GM21576 (cell line): ENCODE measurements at regions not wholly inside any gene's neighbourhood (a gene's known extent, or its start where the extent isn't known, plus 50 kb on each side); places are given as distances from the start of the nearest gene placed in this dataset.
"Not testable (repeated sequence)": the region's sequence is repeated elsewhere in the genome, so short reads cannot be mapped to it uniquely, and the experiment has no call there.

Experiments
- ATAC-seq: cut with Tn5 transposase; IDR thresholded peaks from one replicate; pipeline ENCODE4 v1.9.1; 2021; ENCODE audit warnings: mild to moderate bottlenecking, moderate library complexity; ENCODE audit not compliant: unreplicated experiment

DNA sequence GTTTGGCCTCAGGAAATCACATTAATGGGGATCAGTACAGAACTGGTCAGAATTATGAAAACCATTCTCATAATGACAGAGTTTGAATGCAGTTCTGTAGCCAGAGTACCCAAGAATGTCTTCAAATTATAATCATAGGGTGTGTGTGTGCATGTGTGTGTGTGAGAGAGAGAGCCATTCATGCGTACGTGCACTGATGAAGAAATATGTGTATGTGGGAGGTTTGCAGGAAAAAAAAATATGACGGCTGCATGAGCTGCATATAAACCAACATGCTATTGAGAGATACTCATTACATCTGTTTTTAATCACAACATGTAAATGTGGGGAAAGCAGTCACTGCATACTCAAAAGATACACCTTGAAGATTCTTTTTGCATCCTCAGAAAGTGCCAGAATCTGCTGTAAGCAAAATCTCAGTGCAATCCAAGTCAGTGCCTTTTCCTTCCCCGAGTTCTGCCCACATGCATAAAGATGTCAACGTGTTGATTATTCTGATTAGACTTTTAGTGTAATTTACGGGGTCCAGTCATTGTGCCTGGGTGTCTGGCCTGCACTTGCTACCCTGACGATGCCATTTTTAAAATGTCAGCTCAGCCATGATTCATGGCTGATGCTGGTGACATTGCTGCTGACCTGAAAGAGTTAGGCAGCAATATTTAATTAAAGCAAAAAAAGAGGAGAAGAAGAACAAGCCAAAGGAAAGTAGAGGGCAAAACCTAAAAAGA, 378.7 kb upstream of the ZFHX3 start:
- no peak for ATAC-seq

DNA sequence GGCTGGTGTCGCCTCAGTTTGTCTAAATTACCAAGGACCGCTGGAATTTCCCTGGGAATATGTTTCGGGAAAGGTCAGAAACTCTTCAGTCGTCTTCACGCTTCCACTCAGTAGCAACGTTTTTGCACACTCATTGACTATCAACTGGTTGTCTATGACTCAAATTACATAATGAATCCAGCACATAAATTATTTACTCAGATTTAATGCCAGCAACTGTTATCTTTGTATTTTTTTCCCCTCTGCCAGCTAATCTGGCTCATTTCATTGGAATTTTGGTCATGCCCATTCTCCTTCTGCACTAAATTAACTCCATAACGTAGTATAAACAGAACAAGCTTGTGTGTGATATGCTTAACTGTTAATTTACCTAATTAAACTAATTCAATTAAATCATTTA, 372.7 kb upstream of the ZFHX3 start:
- no peak for ATAC-seq

DNA sequence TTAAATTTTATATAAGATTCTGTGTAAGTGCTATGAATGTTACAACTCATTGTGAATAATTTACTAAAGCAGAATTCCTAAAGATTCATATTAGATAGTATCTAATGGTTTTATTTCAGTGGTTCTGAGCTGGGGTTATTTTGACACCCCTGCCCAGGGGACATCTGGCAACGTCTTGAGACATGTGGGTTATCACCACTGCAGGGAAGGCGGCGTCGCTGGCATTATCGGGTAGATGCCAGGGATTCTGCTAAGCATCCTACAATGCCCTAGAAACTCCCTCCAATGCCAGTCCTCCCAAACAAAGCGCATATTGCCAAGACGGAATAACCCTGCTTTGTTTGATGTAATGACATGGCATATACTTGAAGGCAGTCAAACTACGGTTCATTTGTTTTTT, 372.3 kb upstream of the ZFHX3 start:
- ATAC-seq = no peak

DNA sequence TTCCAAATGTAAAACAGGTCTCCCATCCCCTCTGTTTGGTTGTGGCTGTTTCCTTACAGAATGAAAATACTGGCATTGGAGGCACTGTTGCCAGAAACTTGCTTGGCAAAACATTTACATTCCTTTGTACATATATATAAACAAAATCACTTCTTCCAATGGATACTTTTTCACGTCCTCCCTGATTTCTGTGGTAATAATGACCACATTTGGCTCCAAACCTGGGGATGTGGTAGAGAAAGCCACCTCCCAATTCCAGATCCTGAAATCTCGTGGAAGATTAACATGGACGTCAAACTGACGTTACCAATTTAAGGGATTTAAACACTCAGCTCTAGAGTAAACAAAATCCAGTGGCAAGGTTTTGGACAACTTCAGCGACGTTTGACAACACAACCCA, 370.8 kb upstream of the ZFHX3 start:
- ATAC-seq = no peak

DNA sequence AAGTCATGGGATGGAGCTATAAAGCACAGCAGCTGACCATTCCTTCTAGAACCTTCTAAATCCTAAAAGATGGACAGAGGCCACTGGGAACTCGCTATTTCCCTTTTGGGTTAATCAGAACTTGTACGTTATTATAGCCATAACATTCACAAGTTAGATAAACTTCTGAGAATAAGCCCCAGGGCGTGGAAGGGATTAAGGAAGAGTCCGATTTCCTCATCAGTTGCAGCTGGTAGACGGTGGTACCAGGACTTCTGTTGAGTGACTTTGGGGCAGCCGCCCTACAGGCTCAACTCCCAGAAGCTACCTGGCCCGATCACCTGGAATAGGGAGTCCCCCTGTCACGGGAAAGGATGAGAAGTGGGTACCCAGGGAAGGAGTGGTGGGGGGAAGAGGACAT, 370.1 kb upstream of the ZFHX3 start:
- ATAC-seq = no peak

DNA sequence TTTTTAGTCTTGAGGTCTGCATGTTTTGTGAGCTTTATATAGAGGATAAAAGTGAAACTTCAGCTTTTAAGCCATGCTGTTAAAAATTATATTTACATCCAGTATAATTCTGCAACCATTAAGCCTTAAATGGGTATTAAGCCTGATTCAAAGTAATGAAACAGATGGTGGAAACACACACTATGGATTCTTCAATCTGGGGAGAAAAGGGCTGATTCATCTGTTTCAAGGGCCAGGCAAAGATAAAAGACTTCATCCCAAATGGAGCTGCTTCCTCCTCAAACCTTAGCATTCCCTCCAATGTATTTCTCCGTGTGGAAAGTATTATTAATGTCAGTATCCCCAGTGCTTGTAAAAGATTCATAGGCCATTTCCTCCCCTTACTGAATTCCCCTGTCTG, 367.4 kb upstream of the ZFHX3 start:
- no peak for ATAC-seq

DNA sequence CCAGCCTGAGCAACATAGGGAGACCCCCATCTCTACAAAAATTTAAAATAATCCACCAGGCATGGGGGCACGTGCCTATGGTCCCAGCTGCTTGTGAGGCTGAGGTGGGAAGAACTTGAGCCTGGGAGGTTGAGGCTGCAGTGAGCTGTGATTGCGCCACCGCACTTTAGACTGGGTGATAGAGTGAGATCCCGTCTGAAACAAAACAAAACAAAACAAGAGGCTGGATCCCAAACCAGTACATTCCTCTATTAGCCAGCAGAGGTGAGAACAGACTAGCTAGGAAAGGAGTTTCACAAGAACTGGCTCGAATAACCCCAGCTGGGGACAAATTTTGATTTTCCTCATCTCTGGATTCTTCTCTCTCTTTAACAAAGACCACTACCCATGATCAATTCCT, 366.7 kb upstream of the ZFHX3 start:
- no peak for ATAC-seq

DNA sequence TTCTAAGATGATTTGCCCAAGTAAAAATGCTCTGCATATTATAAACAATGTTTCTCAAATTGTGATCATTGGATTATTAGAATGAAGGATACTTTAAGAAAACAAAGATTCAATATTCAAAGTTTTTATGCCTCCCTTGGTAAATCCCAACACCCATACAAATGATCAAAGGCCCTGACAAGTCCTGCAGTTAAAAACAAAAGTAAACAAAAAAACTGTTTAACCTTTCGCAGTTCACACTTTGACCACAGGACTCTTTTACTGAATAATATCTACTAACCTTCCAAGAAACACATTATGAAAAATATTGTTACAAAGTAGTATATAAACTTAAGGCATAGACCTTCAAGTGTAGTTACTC, 365.9 kb upstream of the ZFHX3 start:
- ATAC-seq = no peak

DNA sequence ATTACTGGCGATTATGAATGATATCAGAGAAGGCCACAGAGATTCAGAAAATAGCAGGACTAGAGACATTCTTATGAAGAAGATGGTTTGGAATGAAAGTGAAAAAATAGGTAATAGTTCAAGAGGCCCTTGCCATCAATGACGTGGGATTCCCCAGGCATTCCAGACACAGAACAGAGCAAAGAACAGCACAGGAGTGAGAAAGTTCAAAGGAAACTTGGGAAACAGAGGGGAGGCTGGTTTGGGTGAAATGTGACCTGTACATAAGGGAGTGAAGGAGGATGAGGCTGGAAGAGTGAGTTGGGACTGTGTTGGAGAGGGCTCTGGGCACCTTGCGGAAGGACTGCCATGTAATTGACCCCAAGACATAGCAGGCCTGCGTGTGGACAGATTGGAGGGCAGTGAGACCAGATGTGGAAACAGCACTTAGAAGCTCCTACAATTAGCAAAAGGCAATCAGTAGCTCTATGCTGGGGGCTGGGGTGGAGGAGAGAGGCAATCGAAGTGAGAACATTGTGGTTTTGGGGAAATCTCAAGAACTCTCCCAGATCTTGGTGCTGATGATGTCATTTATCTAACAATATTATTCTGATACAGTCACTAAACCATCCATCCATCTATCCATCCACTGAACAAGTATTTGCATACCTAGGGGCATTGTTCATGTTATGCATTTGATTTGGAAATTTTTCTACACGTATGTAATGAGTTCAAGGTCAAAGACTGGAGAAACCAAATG, 365.3 kb upstream of the ZFHX3 start:
- ATAC-seq = no peak

DNA sequence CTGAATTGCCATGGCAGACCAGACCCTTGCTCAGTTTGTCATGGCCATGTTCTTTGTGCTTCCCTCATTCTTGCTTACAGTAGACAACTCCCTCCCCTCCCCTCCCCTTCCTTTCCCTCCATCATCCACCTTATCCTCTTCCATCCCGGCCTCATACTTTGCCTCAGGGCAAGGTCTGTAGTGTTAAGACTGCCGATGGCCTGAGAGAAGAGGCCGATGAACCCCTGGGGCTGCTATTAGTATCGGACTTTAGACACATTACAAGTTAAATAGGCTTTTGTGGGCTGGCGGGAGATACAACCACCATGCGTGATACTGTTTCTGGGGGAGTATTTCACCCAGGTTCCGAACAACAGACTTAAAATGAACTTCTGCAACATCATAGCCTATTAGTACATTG, 364.5 kb upstream of the ZFHX3 start:
- ATAC-seq = no peak

DNA sequence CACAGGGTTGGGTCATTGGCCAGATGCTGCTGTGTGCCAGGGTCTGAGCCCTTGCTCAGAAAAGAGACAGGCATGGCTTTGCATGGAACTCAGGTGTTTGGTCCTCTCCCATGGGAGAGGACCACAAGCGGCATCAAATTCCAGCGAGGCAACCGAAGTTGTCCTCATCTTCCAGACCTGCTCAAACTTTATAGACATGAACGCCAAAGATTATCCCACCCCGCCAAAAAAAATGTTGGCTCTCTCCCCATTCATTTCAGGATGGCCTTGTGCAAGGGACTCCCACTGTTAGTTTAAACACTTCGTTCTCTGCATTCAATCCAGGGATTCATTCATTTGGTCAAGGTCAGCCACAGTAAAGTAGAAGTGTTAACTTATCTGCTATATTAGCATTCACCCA, 360.8 kb upstream of the ZFHX3 start:
- ATAC-seq = no peak

DNA sequence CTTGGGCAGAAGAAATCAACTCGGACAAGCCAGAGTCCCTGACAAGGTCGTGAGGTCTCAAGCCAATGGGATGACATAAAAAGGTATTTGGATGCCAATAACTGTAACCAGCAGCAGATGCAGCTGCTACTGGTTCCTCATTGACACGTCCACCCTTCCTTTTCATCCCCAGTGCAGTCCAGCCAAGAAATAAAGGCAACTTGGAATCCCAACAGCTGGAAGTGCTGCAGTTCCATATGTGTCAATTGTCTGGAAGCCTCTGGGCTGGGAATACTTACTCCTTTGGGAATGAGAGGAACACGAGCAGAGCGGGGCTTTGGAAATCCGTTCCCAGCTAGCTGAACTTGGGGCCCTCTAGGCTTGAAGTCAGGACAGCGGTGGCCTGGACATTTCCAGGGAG, 360.4 kb upstream of the ZFHX3 start:
- no peak for ATAC-seq

DNA sequence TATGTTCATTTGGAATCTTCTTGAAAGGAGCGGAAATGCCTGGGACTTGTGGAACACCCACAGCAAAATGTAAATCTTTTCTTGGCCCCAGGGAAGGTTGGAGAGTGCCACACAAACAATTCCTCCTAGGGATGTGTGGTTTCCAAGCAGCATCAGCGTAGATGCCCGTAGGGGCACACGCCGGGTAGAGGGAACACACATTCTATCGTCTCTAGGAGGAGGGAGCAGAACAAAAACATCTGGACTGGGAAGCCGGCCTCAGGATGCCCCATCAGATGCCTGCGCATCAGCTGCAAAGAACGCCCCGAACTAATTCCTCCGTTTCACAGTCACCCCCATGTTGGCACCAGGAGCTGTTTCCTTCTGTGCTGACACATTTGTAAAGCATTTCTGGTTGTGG, 357.9 kb upstream of the ZFHX3 start:
- no peak for ATAC-seq

DNA sequence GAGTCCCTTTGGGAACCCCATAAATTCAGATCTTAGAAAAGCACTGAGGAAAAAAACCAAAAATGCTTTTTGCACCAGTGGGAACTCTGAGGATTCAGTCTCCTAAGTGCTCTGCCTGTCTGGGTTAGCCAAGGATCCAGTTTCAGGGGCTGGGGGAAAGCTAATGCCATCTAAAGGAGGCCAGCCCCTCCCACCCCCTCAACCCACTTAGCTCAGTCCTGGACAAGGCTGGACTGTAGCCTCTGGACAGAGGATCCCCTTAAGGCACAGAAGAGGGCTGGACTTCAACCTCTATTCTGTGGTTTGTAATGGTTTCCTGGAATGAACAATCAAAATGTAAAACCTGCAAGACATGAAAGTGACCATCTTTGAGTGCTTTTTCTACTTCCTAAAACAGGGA, 356.1 kb upstream of the ZFHX3 start:
- no peak for ATAC-seq

DNA sequence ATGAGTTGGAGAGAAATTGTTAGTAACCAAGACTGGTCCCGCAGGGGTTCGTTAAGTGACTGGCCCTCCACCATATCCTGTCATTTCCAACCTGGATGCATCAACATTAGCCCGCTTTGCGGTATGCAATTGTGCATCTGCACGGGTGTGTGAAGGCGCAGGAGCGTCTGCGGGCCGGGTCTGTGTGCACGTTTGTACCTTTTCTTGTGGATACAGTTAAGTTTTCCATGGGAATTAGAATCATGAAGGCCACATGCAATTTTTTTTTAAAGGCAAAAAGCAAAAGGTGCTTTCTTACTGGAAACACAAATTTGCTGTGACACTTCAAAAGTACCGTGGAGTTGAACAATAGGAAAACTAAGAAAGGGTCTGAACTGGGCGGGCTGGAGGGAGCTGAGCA, 355.4 kb upstream of the ZFHX3 start:
- no peak for ATAC-seq

DNA sequence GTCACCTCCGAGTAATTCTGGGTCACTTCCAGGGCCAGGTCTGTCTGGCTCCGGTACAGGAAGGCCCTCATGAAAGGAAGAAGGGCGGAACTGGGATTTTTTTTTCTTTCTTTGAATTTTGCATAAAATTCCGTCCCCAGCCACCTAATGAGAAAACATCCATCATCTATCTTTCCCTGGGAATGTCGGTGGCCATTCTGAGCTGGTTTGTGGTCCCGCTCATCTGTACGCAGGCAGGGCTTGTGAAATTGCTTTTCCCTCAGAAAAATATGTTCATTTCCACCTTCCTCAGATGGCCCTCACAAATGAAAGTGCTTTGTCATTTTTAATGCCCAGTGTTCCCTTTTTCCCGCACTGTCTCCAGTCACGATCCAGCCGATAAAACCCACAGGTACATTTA, 353.0 kb upstream of the ZFHX3 start:
- no peak for ATAC-seq

DNA sequence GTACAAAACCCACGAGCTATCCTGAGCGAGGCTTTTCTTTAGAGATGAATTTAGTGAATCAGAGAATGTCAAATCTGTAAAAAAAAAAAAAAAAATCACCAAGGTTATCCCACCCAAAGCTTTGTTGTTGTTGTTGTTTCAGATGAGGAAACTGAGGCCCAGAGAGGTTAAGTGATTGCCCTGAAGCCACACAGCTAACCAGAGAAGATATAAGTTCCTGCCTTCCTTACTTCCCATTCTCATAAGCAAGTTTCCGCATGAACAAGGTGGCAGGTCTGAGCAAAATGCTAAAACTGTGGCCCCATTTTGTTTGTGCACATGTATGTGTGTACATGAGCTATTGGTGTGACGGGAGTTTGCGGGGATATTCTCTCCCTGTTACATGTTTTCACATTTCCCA, 352.1 kb upstream of the ZFHX3 start:
- no peak for ATAC-seq

DNA sequence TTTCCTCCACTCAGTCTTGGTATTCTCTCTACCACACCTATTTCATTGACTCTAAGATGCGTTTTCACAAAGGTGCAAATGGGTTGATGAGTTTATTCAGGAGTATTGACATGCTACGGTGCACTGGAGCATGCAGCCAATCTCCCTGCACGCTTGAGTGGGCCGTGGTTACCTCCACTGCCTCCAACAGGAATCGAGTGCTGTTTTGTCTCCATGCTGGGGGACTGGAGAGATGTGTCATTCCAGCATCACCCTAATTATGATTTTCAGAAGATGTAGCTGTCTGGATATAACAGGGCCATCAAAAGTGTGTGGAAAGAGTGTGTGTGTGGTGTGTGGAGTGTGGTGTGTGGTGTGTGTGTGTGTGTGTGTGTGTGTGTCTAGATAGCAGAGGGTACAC, 351.6 kb upstream of the ZFHX3 start:
- ATAC-seq = no peak

DNA sequence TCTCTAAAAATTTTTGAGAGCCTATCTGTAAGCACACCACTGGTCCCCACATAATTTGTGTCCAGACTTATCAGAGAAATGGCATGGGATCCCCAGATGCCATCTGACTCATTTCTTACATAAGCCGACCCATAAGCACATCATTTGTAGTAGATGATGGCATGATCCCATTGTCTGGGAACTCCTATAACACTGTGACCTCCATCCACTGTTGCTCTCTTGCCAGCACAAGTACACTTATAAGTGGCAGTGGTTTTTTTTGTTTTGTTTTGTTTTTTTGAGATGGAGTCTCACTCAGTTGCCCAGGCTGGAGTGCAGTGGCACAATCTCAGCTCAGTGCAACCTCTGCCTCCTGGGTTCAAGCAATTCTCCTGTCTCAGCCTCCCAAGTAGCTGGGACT, 350.7 kb upstream of the ZFHX3 start:
- not testable (repeated sequence) for ATAC-seq

DNA sequence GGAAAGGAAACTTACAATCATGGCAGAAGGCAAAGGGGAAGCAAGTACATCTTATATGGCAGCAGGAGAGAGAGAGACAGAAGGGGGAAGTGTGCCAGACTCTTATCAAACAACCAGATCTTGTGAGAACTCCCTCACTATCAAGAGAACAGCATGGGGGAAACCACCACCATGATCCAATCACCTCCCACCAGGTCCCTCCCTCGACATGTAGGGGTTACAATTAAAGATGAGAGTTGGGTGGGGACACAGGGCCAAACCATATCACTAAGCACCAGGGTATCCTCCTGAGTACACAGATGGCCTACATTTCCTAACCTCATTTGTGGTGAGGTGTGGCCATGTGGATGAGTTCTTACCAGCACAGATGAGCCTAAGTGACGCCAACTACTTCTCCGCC, 348.6 kb upstream of the ZFHX3 start:
- no peak for ATAC-seq

DNA sequence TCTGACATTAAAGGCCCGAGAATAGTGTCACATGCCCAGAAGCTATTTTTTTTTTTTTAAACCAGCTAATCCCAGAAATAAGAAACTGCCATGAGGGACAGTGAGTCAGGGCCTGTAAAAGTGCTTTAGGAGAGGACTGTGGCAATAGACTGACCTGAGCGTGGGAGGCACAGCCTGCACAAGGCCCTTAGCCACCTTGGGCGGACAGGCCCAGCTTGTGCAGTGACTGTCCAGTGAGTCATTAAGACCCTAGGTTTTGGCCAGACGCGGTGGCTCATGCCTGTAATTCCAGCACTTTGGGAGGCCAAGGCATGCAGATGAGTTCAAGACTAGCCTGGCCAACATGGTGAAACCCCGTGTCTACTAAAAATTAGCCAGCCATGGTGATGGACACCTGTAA, 343.0 kb upstream of the ZFHX3 start:
- ATAC-seq = no peak

DNA sequence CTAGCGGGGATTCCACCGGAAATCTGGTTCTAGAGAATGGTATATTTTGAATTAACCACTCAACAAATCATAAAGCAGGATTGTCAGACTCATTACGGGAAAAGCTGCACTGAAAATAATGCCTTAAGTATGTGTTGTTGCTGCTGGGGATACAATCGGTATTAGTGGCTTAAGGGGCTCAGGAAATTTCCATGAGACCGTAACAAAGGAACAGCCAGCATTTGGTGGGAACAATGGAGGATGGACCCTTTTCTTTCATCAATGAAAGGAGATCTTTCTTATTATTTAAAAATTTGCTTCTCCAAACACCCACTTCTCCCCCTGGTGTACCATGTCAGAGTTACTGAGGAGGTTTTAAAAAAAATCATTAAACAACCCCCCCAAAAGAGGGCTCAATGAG, 342.6 kb upstream of the ZFHX3 start:
- no peak for ATAC-seq

DNA sequence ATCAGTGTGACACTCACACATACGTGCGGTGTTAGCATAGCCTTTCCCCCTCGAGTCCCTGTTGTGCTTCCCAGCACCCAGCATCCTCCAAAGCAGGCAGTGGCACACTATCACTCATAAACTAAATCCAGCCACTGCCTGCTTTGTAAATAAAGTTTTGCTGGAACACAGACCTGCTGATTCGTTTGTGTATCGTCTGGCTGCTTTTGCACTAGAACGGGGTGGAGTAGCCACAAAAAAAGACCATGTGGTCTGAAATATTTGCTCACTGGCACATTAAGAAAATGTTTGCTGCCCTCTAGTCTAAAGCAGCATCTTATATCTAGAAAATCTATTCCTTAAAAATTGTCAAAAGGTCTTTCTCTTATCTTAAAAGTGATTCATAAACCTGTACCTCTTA, 341.2 kb upstream of the ZFHX3 start:
- ATAC-seq = no peak
